ENCODE measurements at regions not wholly inside any gene's neighbourhood (a gene's known extent, or its start where the extent isn't known, plus 50 kb on each side); places are given as distances from the start of the nearest gene placed in this dataset.

- TF ChIP-seq, protein P1, sequence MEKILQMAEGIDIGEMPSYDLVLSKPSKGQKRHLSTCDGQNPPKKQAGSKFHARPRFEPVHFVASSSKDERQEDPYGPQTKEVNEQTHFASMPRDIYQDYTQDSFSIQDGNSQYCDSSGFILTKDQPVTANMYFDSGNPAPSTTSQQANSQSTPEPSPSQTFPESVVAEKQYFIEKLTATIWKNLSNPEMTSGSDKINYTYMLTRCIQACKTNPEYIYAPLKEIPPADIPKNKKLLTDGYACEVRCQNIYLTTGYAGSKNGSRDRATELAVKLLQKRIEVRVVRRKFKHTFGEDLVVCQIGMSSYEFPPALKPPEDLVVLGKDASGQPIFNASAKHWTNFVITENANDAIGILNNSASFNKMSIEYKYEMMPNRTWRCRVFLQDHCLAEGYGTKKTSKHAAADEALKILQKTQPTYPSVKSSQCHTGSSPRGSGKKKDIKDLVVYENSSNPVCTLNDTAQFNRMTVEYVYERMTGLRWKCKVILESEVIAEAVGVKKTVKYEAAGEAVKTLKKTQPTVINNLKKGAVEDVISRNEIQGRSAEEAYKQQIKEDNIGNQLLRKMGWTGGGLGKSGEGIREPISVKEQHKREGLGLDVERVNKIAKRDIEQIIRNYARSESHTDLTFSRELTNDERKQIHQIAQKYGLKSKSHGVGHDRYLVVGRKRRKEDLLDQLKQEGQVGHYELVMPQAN (IDR thresholded peaks at IDR 0.05; ENCODE audit: borderline replicate concordance), result no peak
- TF ChIP-seq CREM (IDR thresholded peaks at IDR 0.05; ENCODE audit: low read depth) (no peak), FOXM1 (IDR thresholded peaks at IDR 0.05; ENCODE audit: low read depth) (peak; percentile 21; the same call in 1 of the 2 replicates), FOXM1 (CRISPR knock-in tag; IDR thresholded peaks at IDR 0.05; ENCODE audit: low read depth) (no peak), AFF1 (IDR thresholded peaks at IDR 0.05; ENCODE audit: low read depth in 1 of 2, partially characterized antibody in 2 of 2) (no peak), RAD21 (CRISPR knock-in tag; conservative IDR thresholded peaks at IDR 0.05 in 1 of 2, IDR thresholded peaks at IDR 0.05 in 1 of 2) (peak; percentile 16 to 50; a peak in 2 of 4 replicates), TGIF2 (CRISPR knock-in tag; IDR thresholded peaks at IDR 0.05) (no peak), ZBTB17 (CRISPR knock-in tag; IDR thresholded peaks at IDR 0.05) (no peak), ZNF212 (CRISPR knock-in tag; IDR thresholded peaks at IDR 0.05) (no peak)
- TF ChIP-seq, protein P2, sequence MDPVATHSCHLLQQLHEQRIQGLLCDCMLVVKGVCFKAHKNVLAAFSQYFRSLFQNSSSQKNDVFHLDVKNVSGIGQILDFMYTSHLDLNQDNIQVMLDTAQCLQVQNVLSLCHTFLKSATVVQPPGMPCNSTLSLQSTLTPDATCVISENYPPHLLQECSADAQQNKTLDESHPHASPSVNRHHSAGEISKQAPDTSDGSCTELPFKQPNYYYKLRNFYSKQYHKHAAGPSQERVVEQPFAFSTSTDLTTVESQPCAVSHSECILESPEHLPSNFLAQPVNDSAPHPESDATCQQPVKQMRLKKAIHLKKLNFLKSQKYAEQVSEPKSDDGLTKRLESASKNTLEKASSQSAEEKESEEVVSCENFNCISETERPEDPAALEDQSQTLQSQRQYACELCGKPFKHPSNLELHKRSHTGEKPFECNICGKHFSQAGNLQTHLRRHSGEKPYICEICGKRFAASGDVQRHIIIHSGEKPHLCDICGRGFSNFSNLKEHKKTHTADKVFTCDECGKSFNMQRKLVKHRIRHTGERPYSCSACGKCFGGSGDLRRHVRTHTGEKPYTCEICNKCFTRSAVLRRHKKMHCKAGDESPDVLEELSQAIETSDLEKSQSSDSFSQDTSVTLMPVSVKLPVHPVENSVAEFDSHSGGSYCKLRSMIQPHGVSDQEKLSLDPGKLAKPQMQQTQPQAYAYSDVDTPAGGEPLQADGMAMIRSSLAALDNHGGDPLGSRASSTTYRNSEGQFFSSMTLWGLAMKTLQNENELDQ (CRISPR knock-in tag; IDR thresholded peaks at IDR 0.05; ENCODE audit: borderline replicate concordance), result no peak
Observed at GRCh38 chr5:82466986-82467561, 188.9 kb upstream of the RPS23 start (continued).
